Activated CD4-positive, alpha-beta T cell treated with anti-CD3 and anti-CD28 coated beads for 24 hours (primary cell): ENCODE measurements at regions not wholly inside any gene's neighbourhood (a gene's known extent, or its start where the extent isn't known, plus 50 kb on each side); places are given as distances from the start of the nearest gene placed in this dataset.
"Not testable (repeated sequence)": the region's sequence is repeated elsewhere in the genome, so short reads cannot be mapped to it uniquely, and the experiment has no call there.

ENCODE experiments used
- DNase-seq, 2 donors: peaks; one replicate each; pipeline ENCODE4 v3.0.0-alpha.2; 2020; ENCODE audit warnings: low read depth in 2 of 2

DNA sequence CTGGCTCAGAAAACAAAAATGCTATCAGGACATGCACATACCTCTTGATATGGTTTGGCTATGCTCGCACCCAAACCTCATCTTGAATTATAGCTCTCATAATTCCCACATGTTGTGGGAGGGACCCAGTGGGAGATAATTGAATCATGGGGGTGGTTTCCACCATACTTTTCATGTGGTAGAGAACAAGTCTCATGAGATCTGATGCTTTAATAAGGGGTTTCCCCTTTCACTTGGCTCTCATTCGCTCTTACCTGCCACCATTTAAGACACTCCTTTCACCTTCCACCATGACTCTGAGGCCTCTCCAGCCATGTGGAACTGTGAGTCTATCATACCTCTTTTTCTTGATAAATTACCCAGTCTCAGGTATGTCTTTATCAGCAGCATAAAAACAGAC, 958.6 kb downstream of the TRAM1L1 start:
- no peak for DNase-seq

DNA sequence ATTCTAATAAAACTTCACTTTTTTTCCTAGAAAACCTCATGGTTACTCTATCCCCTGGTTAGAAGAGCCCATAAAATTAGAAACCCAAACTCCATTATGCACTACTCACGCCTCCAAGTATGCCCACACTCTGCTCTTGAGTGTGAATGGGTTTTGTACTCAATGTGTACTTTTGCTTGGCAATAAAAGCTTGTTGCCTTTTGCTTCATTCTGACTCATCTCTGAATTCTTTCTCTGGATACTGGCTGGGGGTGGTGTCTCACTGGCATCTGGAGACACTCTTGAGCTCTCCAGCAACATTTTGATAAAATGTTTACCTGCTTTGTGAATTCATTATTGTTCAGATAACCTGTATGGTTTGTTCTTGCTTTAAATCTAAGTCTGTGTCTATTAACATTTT, 963.3 kb downstream of the TRAM1L1 start:
- DNase-seq: no peak

DNA sequence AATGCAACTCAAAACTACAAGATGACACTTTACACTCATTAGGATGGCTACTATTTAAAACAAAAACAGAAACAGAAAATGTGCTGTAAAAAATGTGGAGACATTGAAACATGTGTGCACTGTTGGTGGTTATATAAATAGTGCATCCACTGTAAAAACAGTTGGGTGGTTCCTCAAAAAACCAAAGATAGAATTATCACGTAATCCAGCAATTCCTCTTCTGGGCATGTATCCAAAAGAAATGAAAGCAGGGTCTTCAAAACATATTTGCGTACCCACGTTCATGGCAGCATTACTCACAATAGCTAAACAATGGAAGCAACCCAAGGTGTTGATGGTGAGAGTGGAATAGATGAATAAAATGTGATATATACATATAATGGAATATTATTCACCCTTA, 967.2 kb downstream of the TRAM1L1 start:
- no peak for DNase-seq

DNA sequence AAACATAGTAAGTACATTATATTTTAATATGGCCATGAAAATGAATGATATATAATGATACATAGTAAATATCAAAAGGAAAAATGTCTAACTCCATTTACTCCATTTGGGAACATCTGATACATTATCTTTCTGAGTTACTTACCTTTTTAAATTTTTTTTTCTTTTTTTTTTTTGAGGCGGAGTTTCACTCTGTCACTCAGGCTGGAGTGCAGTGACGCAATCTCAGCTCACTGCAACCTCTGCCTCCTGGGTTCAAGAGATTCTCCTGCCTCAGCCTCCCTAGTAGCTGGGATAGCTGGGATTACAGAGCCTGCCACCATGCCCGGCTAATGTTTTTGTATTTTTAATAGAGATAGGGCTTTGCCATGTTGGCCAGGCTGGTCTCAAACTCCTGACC, 972.5 kb downstream of the TRAM1L1 start:
- not testable (repeated sequence) for DNase-seq

DNA sequence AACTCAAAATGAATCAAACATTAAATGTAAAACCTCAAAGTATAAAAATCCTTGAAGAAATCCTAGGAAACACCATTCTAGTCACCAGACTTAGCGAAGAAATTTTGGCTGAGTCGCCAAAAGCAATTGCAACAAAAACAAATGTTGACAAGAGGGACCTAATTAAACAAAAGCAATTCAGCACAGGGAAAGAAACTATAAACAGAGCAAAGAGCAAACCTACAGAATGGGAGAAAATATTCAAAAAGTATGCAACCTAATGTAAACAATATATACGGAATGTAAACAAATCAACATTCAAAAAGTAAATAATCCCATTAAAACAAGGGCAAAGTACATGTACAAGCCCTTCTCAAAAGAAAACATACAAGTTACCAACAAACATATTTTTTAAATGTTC, 974.7 kb downstream of the TRAM1L1 start:
- no peak for DNase-seq

DNA sequence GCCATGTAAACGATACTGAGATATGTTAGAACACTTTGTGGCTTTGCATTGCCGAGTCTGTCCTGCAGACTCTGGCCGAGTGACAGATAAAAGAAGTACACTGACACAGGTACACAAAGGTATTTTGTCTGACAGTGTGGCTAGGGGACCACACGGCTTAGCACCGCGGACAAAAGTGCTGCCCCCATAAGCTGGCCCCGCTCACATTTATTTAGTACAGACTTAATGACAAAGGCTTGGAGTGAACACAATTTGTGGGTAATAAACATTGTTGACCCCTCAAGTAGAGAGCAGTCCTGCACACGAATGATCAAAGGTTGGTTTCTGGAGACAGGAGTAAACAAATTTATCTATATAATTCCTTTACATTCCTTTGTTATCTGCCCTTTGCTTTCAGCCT, 976.8 kb downstream of the TRAM1L1 start:
- no peak for DNase-seq

DNA sequence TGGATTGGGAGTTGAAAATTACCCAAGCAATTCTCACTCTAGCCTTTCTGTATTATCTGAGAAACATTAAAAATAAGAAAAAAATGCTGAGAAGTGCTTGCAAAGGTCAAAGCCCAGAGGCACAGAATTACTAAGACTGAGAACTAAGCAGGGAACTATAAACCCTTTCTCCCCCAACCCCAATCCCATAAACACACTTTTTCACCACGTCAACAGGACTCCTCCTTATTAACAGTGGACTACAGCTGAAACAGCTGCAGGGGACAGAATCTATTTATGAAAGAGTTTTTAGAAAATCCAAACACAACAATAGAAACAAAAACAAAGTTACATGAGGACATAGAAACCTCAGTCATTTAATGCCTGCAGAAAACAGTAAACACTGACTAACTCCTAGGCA, 984.1 kb downstream of the TRAM1L1 start:
- DNase-seq: no peak

DNA sequence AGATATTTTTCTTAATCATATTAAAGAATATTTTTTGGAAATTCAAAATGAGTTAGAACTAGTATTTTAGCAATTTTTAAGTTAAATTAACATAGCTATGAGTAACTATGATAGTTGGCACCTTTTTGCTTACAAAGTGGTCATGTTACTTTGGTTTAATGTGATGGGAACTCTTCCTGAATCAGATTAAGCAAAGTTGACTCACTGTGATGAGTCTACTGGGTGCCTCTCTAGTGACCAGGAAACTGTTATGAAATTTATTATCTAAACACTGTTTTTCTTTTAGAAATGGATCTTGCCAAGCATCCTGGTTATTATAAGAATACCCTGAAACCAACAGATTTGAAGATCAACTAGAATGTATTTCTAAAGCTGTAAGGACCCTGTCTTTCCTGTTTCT, 985.8 kb downstream of the TRAM1L1 start:
- no peak for DNase-seq

DNA sequence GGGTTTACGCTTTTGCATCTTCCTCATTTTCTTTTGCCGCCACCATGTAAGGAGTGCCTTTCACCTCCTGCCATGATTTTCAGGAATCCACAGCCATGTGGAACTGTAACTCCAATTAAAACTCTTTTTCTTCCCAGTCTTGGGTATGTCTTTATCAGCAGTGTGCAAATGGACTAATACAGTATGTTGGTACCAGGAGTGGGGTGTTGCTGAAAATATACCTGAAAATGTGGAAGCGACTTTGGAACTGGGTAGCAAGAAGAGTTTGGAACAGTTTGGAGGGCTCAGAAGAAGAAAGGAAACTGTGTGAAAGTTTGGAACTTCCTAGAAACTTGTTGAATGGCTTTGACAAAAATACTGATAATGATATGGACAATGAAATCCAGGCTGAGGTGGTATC, 983.9 kb upstream of the NDST4 start:
- DNase-seq: not testable (repeated sequence)

DNA sequence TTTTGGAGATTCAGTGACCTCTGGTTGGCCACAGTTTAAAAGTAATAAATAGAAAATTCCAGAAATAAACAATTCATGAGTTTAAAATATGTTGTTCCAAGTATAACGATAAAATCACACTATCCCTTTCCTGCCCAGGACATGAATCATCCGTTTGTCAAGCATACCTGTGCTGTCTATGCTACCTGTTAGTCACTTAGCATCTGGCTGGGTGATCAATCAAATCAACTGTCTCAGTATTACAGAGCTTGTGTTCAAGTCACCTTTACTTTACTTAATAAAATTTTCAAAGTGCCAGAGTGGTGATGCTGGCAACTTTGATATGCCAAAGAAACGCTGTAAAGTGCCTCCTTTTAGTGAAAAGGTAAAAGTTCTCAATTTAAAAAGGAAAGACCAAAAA, 979.5 kb upstream of the NDST4 start:
- no peak for DNase-seq

DNA sequence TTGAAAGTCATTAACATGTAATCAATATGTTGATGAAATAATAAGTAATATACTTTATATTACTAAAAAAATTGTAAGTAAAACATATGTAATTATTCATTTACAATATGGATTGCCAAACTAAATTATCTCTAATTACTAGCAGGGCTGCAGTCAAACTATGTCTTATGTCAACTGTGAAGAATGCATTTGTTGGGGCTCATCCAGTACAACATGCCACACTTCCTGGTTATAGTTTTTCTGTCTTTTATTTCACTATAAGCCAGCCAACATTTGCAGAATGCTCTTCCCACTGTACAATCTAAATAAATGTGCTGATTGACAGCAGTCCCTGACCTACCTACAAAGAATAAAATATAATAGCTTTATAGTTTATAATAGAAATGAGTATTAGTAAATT, 975.4 kb upstream of the NDST4 start:
- DNase-seq: no peak

DNA sequence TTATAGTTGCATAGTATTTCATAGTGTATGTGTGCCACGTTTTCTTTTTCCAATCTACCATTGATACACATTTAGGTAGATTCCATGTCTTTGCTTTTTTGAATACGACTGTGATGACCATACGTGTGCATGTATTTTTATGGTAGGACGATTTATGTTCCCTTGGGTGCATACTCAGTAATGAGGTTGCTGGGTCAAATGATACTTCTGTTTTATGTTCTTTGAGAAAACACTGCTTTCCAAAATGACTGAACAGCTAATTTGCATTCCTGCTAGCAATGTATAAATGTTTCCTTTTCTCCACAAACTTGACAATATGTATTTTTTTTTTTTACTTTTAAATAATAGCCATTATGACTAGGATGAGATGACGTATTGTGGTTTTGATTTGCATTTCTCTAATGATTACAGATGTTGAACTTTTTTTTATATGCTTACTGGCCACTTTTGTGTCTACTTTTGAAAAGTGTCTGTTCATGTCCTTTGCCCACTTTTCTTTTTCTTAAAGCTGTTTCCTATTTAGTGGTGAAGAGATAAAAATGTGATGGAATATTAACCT, 969.5 kb upstream of the NDST4 start:
- no peak for DNase-seq

DNA sequence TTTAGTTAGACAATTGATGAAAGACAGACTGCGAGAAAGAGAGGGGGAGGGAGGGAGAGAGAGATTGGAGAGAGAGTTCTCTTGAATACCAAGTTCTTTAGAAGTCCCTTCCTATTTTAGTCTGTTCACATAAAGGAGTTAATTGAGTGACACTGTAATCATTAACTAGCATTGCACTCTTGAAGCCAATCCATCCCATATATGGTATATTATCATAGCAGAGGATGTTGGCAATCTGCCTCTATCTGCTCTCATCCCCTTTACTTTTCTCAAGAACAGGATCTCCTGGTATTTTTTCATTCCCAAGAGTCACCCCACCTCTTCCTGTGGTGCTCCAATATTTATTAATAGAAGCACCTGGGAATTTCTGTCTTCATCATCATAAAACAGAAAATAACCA, 959.6 kb upstream of the NDST4 start:
- DNase-seq: no peak

DNA sequence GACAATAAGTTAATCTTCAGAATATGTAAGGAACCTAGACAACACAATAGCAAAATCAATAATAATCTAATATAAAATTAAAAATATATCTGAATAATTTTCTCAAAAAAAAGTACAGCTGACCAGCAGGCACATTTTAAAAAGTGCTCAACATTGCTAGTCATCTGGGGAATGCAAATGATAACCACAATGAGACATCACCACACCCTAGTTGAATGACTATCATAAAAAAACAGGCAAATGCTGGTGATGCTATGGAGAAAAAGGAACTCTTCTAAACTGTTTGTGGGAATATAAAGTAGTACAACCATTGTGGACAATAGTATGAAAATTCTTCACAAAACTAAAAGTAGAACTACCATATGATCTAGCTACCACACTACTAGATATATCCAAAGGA, 956.9 kb upstream of the NDST4 start:
- DNase-seq: no peak

DNA sequence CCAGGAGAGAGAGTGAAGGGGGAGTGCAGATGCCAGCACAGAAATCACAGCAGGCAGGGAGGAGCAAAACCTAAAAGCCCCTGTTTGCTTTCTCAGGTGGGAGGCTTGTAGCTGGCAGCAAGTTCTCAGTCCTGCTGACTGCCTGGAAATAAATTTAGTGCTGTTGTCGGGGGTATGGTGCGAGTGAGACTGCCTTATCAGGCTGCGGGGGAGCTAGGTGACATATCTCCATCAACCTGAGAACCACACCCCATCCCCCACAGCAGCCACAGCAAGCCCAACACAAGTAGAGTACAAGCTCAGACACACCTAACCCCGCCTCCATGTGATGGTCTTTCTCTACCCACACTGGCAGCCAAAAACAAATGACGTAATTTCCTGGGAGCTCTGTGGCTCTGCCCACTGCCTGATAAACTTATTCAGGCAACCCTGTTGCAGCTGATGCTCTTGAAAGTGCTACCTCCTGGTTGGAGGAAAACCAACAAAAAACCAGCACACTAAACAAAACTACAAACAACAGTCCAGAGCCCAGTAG, 953.4 kb upstream of the NDST4 start:
- DNase-seq: no peak

DNA sequence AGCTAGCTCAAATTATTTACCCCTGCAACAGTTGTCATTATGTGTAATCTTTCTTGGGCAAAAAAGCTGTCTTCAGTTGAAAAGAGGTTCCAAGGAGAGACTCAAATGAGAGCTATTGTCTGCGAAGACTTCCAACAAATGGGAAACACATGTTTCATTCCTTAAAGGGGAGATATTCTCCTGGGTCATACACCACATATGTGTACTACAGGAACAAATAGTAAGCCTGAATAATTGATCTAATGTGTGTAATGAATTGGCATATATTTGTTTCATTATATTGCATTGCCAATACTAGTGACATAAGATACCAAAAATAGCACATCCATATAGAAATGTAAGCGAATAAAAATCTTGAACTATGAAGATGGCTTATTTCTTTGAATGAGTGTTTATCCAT, 950.9 kb upstream of the NDST4 start:
- DNase-seq: no peak

DNA sequence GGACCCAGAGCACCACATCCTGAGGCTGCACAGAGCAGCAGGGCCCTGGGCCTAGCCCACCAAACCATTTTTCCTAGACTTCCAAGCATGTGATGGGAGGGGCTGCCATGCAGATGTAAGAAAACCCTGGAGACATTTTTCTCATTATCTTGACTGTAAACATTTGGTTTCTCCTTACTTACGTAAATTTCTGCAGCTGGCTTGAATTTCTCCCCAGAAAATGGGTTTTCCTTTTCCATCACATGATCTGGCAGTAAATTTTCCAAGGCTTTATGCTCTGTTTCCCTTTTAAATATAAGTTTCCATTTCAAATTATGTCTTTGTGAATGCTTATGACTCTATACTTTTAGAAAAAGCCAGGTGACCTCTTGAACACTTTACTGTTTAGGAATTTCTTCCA, 945.9 kb upstream of the NDST4 start:
- no peak for DNase-seq

DNA sequence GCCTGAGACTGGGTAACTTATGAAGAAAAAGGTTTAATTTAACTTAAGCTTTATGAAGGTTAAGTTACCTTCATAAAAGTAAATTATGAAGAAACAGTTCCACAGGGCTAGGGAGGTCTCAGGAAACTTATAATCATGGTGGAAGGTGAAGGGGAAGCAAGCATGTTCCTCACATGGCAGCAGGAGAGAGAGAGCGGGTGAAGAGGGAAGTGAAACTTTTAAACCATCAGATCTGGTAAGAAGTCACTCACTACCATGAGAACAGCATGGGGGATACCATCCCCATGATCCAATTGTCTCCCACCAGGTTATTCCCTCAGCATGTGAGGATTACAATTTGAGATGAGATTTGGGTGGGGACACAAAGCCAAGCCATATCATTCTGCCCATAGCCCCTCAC, 944.7 kb upstream of the NDST4 start:
- DNase-seq: no peak

DNA sequence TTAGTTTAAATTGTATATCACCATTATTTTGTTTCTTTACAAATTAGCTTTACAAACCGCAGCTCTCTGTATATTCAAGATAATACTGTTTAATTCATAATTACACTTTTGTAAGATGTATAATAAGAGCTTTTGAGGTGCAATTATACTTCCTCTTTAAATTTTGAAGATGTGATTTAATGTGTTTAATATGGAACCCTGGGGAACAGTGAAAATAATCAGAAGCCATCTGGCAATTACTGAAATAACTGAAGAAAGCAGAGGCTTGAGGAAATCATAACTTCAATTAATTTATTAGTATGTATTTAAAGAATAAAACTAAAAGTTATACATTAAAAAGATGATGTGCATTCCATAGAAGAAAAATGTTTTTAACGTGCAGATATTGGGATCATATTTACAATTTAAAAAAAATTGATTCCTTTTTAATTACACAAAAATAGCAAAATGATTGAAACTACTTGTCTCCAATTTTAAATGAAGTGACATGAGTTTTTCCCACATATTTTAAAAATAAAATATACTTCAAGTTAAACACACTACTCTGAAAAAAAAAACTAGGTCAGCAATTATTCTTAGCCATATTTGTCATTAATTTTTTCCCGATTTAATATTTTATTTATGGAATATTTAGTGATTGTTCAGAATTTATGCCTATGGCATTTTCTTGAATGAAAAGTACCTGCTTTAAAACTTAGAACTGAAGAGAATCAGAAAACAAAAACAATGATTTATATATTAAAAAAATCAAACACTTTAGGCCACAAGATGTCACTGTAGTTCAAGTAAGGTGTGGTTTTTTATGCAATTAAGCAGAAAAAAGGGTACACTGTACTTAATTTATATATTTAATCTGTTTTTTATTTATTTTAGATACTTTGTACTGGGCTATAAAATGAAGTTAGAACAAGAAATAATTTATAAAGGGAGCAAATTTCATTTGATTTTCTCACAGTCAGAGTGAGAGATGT, 942.7 kb upstream of the NDST4 start:
- no peak for DNase-seq

DNA sequence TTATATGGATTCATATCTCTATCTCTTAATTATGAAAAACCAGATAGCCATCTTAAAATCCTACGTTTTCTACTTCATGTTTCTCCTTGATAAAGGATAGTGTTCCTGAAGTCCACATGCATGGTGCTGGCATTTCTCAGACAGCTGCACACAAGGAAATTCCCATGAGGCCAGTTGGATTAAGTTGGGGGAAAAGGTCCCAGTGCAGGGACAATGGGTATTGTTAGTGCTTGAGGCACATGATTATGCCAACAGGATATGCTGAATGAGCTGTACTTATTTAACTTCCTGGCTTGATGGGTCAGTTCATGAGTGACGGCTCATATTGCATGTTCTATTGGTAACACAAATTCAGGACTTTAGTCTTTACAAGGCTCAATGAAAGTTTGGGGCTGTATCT, 913.9 kb upstream of the NDST4 start:
- no peak for DNase-seq

DNA sequence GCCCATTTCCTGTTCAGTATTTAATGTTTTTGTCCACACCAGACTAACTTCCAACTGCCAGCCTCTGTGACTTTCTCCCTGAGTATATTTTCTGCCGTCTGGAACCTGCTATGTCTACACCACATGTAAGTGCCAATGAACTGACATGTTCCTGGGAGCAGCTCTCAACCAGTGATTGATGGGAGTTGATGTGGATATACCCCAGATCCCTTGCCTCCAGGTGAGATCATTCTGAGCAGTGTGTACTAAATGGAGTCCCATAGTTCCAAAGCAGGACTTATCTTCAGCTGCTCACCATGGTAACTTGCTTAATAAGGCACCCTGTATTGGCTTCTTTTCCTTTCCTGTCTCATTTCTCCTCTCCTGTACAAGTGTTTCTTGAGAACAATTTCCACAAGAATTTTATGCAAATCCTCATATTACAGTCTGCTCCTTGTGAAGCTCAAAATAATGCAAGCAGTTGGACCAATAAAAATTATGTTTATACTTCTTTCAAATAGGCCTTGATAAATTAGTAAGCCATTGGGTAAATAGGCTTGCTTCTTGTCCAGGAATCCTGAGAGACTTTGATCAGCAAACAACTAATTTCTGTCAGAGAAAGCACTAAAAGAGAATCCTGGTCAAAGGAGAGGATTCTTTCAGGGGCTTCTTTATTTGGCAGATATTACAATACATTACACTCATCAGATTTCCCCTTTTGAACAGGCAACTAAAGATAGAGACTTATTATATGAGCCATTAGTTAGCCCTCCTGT, 911.7 kb upstream of the NDST4 start:
- DNase-seq: no peak

DNA sequence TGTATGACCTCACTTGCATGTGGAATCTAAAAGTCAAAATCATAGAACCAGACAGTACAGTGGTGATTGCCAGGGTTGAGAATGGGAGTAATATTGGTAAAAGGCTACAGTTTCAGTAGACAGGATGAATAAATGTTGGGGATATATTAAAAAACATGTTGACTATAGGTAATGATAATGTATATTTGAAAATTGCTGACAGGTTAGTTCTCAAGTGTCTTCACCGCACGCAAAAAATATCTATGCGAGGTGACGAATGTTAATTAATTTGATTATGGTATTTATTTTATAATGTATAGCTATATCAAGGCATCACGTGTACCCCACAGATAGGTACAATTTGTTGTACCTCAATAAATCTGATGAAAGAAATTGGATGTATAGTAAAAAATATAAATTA, 909.6 kb upstream of the NDST4 start:
- no peak for DNase-seq
